HG02981 (cell line): ENCODE measurements at regions not wholly inside any gene's neighbourhood (a gene's known extent, or its start where the extent isn't known, plus 50 kb on each side); places are given as distances from the start of the nearest gene placed in this dataset.

Experiments used
- ATAC-seq: cut with Tn5 transposase; IDR thresholded peaks from one replicate; pipeline ENCODE4 v1.9.1; 2021; ENCODE audit warnings: mild to moderate bottlenecking, moderate library complexity; ENCODE audit not compliant: unreplicated experiment

DNA sequence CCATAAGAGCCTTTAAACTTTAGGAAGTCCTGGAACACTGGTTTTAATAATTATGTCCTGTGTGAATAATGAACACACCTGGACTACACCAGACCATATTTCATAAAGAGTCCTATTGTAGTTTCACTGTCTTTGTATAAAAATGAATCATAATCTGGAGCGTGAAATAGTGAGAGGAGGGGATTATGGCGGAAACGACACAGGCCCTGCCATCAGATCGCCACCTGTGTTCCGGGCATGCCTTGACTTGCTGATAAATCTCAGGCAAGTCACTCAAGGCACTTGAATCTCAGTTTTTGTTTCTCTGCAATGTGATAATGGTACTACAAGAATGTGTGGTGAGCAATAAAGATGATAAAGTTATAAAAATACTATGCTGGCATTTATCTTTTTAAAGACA, 995.5 kb downstream of the MCTP2 start:
- no peak for ATAC-seq

DNA sequence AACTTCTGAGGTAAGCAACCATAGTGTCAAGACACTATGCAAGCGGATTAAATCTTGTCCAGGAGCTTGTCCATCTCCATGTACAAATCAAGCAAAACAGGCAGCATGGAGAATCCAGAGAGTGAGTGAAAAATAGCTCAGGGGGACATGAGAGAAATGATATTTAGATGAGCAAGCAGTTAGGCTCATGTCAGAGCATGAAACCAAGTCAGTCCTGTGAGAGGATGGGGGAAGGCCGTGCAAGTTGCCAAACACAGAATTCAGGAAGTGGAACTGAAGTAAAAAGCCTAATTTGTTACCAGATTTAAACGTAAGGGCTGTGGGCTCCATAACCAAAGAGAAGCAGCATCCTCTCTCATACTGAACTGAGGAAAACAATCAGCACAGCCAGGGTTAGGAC, 995.9 kb downstream of the MCTP2 start:
- no peak for ATAC-seq

DNA sequence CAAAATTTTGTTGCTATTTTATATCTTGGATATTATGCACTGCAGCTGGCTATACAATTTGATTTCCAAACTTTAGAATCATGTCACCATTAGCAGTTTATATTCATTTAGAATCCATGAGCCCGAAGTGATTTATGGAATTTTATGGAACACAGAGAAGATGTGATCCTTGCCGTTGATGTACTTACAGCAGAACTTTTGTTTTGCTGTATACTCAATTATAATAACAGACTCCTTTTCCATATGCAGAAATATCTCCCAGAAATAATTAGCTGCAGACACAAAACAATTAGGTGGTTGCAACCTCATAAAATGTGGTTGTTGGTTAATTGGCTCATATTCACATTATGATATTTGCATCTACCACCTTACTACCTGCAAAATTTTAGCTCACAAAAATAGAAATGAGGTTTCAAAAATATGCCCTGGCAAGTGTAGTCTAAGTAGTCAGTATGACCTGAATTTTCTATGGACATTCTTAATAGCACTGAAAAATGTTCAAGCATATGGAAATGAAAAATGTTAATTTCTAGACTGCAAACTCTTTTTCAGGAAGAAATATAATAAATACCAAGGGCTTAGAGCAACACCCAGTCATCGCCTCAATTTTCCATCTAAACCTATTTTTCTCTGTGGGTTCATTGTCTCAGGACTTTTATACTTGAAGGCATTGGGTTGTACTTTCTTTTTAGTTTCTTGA, 997.6 kb downstream of the MCTP2 start:
- no peak for ATAC-seq

DNA sequence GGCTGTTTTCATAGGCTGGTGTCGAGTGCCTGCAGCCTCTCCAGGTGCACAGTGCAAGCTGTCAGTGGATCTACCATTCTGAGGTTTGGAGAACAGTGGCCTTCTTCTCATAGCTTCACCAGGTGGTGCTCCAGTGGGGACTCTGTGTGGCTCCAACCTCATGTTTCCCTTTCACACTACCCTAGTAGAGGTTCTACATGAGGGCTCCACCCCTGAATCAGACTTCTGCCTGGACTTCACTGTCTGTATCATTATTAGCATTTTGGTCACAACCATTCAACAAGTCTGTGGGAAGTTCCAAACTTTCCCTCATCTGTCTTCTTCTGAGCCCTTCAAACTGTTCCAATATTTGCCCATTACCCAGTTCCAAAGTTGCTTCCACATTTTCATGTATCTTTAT, 1003.7 kb downstream of the MCTP2 start:
- no peak for ATAC-seq

DNA sequence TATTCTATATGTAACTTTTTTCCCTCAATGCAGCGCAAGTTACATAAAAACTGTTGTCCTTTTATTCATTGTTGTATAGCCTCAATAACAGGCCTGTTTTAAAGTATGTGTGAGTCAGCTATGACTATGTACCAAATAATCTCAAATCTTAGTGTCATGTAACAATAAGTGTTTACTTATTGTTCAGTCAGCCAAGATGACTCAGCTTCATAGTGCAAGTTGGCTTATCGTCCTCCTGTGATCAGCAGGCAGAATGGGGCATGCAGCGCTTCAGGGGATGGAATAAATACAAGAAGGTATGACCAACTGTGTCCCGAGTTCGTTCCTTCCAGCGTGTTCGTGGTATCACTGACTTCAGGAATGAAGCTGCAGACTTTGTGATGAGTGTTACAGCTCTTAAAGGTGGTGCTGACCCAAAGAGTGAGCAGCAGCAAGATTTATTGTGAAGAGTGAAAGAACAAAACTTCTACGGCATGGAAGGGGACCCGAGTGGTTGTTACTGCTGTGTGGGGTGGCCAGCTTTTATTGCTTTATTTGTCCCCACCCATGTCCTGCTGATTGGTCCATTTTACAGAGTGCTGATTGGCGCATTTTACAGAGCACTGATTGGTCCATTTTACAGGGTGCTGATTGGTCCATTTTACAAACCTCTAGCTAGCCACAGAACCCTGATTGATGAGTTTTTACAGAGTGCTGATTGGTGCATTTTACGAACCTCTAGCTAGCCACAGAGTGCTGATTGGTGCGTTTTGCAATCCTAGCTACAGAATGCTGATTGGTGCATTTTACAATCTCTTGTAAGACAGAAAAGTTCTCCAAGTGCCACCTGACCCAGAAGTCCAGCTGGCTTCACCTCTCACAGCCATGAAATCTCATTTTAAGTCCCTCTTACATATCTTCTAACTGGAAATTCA, 1016.0 kb downstream of the MCTP2 start:
- ATAC-seq: no peak

DNA sequence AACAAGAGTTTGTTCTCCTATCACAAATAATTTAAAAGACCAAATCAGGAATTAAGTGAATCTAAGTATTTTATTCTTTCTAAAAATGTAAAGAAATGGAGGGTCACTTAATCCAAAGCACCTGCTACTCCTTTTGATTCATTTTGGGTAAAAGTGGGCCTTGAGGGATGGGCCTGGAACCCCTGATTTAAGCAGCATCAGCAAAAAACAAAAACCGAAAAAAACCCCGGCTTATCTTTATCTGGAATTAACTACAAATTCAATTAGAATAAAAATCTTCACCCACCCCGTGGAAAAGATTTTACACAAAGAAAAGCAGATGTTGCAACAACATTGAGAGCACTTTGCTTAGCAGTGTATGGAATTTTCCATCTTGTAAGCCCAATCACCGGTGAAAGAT, 1018.2 kb downstream of the MCTP2 start:
- no peak for ATAC-seq

DNA sequence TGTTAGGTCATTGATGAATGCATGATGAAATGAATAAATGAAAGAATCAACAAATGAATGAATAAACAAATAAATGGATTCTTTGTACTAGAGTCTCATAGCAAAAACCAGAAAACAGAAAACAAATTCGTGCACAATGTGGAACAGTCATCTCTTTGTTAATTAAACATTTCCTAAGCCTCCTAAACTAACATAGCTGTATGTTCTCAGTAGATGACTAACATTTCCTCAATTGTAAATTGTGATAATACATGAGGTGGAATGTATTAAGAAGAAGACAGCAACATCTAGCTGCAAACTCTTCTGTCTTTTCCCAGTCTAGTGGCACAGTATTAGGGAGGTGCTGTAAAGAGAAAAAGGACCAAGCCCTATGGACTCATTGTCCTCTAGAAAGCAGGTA, 1021.0 kb downstream of the MCTP2 start:
- no peak for ATAC-seq

DNA sequence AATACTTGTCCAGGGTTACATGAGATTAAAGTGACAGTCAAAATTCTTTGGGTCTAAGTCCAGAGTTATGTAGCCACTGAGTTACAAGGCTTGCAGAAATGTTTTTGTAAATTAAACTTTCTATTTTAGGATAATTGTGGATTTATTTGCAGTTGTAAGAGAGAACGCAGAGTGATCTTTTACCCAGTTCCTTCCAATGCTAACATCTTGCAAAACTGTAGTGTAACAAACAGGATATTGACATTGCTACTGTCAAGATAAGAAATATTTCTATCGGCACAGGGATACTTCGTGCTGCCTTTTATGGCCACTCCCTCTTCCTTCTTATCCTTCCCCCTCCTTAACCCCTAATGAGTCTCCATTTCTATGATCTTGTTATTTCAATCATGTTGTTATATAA, 1022.9 kb downstream of the MCTP2 start:
- no peak for ATAC-seq

DNA sequence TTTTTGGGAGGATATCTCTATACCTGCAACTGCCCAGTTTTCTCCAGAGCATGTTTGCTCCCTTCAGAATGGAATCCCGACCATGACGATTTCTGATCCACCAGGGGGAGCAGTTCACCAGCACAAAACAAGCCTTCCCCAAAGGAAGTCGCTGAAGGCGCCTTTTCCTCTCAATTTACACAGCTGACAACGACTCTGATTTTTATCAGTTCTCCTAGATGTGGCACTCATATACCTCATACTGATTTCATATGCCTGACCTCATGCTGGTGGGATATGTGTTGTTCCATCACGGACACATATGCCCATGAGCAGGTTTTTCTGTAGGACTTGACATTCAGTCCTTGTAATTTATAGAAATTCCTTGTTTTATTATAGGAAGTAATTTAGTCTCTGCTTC, 1028.2 kb downstream of the MCTP2 start:
- ATAC-seq: peak; percentile 80

DNA sequence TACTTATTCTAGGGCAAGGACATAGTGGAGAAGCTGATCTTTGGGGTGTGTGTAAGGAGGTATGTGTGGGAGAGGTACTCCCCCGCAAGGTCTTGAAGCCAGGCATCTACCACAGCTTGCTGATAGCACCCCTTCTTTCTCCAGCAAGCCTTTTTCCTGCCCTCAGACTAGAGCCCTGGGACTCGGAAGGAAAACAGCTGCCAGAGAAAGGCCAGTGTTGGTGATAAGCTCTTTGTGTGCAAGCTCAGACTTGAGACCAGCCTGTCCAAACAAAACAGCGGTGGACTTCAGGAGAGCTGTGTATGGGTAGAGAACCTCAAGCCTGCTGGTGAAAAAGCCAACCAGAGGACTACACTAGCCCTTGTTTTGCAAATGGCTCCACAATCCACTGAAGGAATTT, 1028.6 kb downstream of the MCTP2 start:
- ATAC-seq: no peak

DNA sequence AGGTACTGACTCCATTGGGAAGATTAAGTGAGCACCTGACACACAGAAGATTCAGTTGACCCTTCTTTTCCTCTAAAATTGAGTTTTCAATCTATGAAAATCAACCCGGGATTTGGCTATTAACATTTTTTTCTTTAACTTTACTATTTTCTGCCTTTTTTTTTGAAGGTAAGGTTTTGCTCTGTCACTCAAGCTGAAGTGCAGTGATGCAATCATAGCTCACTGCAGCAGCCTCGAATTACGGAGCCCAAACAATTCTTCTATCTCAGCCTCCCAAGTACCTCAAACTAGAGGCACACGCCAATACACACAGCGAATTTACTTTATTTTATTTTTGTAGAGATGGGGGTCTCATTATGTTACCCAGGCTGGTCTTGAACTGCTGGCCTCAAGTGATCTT, 1029.5 kb downstream of the MCTP2 start:
- ATAC-seq: no peak

DNA sequence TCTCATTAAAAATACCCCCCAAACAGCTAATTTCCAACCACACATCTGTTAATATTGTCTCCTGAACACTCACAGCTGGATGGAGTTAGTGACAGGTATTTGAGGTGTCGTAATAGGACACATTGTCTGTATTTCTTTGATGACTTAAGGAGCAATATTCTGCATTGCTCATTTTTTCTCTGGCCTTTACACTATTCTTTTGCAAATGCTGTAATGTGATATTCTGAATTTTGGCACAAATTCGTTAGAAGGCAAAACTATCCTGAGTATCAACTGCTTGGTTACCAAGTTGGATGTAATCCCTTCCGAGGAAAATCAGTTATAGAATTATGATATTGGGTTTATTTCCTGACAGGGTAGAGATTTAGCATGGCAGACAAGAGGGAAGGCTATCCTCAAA, 1030.2 kb downstream of the MCTP2 start:
- ATAC-seq: no peak

DNA sequence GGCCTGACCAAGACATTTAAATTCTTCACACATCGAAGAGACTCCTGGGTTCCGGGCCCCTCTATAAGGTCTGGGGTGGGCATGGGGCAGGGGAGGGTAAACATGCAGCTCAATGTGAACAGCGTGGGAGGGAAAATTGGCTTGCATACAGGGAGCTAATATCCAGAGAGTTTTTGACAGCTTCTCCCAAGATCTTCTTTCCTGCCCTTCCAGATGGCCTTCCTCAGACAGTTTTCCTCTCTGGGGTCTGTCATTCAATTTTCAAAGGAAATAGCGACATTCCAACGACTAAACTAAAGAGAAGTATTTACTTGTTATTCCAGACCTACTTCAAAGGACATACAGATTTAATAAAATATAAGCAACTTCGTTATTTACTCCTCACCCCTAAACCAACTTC, 1030.6 kb downstream of the MCTP2 start:
- ATAC-seq: no peak

DNA sequence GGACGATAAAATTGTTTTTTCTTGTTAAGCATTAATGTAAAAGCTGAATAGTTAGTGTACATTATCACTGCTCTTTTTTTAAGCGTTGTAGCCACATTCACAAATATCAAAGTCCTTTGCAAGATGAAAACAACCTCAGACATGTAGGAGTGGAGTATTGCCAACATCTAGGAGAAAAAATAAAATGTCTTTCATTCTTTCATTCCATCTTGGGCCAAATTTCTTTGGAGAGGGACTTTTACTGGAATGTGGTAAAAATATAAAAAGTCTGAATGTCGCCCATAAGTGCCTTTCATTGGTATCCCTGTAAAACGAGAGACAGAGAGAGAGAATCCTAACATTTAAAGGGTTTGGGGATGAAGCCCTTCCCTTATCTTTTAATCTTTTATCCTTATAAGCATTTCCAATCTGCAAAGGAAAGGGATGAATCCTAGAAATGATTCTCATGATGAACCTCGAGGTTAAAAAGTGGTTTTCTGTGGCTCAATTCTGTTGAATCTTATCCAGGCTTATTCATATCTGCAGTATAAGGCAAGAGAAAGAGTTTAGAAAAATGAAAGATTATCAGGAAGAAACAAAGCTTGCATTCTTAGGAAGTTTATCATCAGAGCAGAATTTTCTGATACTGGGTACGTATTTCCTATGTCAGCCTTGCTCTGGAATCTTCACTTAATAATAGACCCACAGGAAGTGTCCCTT, 1031.7 kb downstream of the MCTP2 start:
- ATAC-seq: no peak

DNA sequence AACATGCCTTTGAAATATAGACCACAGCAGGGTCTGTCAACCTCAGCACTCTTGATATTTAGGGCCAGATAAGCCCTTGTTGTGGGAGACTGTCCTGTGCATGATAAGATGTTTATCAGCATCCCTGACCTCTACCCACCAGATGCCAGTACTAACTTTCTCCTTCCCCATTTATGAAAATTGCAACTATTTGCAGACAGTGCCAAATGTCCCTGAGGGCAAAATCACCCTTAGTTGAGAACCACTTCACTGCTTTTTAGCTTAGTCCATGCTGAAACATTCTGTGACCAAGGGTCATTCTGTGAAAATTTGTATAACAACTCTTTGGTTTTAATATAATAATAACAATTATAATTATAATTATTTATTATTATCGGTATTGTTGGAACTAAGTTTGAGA, 1032.4 kb downstream of the MCTP2 start:
- no peak for ATAC-seq

DNA sequence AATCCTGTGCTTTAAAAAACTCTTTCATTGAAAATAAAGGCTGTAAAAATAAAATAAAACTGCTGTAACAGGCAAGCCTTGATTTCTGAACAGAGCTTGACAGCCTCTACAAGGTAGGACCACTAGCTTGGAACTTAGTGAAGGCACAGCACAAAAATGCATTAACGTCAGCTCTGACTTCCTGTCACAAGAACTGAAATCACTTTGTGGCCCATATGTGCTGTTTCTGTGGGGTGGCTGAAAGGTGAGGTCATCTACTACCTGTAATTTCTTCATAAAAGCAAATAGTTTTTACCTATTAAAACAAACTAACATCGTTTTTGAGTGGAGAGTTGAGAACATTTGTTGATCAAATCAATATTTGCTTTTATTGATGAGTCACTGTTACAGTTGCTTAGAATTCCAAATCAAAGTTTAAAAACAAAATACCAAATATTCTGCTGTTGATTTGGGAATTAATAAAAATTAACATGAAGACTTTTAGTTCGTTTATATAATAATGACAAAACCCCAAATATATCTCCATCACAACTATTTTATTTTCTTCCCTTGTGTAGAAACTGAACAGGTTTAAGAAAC, 1034.1 kb downstream of the MCTP2 start:
- no peak for ATAC-seq

DNA sequence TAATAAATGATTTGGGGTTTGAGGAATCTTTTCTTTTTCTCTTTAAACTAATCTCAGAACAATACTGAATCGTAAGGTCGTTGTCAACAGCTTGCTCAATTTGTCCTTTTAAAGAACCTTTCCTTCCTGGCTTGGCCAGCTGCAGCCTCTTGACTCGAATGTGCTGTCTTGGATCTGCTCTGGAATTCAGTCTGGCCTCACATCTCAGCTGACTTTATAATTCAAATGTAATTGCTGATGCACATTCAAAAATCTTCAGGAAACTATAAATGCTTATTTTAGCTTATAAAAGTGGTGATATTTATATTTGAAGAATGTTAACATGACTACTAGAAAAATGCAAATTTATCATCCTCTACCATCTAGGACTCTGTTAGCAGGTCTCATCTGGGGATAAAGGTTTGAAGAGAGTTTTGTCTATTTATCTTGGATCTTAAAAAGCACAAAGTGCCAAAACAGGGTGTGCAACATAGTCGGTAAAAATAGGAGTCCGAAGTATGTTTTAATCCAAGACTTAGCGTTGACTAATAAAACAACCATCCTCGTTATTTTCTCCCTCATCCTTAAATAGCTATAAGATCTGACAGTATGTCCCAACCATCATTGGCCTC, 1035.2 kb downstream of the MCTP2 start:
- no peak for ATAC-seq

DNA sequence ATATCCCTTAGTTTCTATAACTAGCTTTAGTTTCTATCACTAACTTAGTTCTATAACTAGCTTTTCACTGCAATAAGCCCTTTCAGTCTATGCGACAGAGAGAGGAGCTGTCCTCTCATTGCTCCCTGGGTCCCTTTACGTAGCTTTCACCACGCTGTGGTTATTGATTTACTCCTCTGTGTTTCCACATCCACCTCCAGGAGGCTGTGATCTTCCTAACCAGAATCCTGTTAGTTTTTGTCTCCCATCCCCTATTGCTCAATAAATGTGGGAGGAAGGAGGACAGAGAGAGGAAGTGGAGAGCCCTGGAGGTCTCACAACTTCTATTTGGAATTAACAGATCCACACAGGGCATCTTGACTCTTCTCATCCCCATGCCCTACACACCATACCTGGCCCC, 1036.1 kb downstream of the MCTP2 start:
- no peak for ATAC-seq

DNA sequence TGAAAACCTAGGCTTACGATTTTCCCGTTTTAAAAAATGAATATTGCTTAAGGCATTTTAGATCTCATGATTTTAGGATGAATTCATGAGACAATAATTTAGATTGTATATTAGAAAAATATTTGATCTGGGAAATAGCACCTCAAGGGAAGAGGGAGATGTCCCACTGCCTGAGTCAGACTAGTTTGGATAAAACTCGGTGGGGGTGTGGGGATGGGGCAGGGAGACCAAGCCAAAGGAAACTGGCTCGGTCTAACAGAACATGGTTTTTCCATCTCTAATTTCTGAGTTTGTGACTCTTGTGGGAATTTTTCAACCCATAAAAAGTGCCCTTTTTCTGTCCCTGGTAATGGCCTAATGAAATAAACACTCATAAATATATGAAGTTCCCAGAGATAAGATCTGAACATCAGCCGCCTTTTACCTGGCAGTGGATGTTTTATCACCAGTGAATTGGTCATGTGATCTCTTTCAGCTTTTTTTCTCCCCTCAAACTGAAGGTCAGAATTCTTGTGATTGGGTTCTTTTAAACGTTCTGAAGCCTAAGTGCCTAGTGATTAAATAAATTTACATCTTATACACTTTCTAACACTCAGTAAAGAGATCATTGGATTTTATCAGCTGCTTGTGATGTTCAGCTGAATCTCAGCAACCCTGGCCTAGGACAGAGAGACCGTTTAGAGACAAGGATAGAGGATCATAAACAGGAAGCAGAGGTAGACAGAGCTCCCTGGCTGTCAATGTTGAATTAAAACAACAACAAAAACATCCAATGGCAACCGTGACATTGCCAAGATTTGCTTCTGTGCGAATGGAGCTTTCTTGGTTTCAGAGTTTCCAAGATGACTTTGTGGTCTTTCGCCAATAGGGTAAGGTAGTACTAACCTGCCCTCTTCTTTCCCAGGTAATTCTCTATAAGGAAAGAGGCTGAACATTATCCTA, 1038.2 kb downstream of the MCTP2 start:
- ATAC-seq: no peak

DNA sequence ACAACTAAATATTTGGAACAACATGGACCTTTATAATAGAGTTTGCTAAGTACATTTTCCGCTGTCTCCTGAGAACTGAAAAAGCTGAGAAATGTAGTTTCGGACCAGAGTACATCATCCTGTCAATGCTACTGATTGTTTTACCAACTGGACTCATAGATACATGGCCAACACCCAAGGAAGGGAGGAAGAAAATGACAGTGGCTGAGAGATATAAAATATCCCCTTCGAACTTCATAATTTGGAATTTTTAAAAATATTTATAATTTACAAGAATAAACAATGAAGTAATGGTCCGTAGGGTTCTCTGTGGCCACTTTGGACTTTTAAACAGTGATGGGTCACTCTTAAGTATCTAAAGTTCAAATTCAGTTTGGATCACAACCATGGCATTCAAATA, 1042.7 kb downstream of the MCTP2 start:
- ATAC-seq: no peak
